NCI-H226 (cell line): ENCODE measurements at regions not wholly inside any gene's neighbourhood (a gene's known extent, or its start where the extent isn't known, plus 50 kb on each side); places are given as distances from the start of the nearest gene placed in this dataset.
"Not testable (repeated sequence)": the region's sequence is repeated elsewhere in the genome, so short reads cannot be mapped to it uniquely, and the experiment has no call there.

Source experiments
- DNase-seq: peaks from one replicate; pipeline ENCODE4 v3.0.0-alpha.2; 2015

DNA sequence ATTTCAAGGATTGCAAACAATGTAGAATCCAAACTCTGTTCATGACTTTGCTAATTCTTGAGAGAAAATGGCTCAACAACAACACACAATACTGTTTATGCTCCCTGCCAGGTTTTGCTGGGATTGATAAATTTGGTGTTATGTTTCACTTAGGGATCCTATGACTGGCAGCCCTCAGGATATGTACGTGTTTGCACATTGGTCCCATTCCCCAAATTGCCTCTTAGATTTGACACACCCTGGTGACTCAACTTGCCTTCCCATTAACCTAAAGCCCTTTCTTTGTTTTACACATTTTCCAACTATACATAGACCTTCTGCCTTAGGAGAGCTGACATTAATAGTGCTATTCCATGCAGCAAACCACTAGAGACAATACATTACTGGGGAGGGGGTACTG is 809.4 kb upstream of the AMELY start:
- DNase-seq, result no peak

DNA sequence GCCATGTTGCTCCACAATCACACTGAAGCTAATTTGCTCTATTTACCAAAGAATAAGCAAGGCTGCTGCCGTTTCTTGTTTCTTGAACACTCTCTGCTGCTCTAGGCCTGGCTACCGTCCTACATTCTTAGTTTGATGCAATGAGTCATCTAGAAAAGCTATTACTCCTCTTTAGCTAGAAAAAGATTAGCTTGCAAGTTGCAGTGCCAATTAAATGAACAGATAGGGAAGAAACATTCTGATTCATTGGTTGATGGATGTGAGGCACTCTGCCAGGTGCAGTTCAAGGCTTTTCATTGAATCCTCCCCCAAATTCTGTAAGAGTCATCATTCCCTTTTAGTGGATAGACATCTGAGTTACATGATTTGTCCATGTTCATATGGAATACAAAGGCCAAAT is 807.7 kb upstream of the AMELY start:
- DNase-seq, result peak; percentile 83

DNA sequence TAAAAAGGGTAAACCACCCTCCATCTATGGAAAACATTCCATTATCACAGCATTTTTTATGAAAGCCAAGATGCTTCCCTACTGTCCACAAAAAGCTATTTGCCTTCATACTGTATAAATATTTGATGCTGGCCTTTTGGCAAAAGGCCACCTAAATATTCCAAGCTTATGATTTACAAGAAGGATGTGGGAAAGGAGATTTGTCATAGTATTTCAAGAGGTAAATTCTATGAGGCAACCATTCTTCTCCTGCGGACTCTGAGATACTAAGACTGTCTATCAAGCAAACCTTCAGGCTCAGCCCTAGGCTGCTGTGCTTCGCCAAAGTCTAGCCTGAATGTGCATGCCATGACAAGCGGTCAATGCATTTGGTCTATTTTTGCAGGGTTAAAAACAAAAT is 807.1 kb upstream of the AMELY start:
- peak; percentile 78 for DNase-seq

DNA sequence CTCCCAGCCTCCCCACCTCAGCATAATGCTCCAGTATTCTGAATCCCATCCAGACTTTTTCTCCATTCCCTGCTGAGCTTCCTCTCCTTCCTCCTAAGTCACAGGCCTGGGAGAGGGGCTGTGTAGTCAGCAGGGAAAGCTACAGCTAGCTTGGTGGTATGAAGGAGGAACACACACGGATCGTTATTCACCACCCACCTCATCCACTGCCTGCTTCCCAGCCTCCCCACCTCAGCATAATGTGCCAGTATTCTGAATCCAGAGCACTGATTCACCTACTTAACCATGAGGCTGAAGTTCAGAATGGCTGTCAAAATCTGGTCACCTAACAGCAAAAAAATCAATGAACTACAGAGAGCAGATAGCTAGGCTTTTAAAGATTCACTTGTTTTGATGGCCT is 806.6 kb upstream of the AMELY start:
- peak; percentile 45 for DNase-seq

DNA sequence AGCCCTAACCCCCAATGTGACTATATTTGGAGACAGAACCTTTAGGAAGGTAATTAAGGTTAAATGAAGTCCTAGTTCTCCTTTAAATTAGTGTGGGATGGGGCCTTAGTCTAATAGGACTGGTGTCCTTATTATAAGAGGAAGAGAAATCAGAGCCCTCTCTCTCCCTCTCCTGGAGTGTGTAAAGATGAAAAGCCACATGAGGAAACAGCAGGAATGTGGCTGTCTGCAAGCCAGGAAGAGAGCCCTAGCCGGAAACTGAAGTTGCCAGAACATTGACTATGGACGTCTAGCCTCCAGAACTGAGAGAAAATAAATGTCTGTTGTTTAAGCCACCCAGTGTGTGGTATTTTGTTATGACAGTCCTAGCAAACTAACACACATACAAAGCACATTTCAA is 802.9 kb upstream of the AMELY start:
- no peak for DNase-seq

DNA sequence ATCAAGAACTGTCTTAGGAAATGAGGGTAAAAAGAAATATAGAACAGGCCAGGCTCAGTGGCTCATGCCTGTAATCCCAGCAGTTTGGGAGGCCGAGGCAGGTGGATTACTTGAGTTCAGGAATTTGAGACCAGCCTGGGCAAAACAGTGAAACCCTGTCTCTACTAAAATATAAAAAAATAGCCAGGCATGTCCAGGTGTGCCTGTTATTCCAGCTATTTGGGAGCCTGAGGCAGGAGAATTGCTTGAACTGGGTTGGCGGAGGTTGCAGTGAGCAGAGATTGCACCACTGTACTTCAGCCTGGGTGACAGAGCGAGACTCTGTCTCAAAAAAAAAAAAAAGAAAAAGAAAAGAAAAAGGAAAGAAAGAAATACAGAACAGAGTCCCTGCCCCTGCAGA is 802.2 kb upstream of the AMELY start:
- DNase-seq, result not testable (repeated sequence)

DNA sequence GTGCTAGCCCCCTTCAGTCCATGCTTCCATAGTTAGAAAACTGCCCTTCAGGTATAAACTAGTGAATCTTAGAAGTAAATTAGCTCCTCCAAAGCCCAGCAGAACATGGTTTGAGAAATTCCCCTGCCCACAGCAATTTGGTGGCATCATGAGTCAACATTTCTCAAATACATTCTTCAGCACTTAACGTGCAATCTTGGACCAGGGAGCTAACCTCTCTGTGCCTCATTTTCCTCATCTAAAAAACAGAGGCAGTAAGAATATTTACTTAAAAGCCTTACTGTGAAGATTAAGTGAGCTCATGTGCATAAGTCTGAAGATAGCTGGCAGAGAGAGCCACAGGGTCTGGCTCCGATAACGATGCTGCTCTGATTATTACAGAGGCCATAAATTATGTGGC is 800.7 kb upstream of the AMELY start:
- DNase-seq, result peak; percentile 32

DNA sequence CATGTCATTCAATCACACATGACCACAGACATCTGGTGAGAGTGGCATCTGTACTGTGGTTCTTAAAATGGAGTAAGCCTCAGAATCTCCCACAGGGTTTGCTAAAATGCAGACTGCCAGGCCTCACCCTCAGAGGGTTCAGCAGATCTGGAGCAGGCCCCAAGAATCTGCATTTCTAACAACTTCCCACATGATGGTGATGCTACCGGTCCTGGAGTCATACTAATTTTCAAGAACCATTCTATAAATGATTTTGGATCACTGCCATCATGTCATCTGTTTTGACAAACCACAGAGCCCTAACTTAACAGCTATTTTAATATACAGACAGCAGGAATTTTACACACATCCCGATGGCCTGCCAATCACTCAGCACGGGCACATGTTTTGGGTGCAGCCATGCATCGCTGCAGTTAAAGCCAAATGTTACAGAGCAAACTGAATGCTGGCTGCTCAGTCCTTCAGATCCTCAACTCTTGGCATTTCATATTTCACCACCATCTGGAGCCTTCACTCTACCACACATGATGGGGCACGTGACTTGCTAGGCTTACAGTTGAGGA is 792.1 kb upstream of the AMELY start:
- no peak for DNase-seq

DNA sequence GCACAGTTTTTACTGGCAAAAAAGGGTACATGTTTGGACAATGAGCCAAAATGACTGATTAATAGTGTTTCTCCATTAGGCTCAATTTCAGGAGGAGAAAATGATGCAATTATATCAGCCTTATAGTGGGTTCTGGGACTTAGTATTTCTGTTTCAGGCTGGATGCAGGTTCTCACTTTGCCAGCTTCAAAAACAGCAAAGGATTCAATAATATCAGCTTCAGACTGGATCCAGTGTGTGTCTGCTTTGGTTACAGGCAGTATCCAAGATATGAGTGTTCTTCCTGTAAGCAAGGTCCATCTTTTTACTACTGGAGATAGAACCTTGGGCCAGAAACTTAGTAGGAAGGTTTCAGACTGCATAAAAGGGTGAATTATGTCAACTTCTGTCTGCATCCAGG is 790.9 kb upstream of the AMELY start:
- no peak for DNase-seq

DNA sequence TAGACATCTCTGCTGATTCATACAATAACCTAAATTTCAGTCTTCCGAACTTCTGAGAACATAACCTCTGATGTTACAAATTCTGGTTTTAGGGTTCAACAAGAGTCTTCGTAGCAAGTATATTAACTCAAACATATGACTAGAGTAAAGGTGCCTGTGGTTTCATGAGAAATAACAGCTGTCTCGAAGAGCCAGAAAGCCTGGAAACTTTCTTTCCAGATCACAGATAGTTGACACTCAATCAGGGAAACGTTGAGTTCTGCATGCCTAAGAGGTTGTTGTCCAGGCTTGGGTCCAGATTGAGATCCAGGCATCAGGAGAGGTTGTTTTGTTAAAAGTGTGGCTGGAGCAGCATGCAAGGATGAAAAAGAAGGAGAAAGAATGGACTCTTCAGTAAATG is 790.1 kb upstream of the AMELY start:
- DNase-seq, result no peak

DNA sequence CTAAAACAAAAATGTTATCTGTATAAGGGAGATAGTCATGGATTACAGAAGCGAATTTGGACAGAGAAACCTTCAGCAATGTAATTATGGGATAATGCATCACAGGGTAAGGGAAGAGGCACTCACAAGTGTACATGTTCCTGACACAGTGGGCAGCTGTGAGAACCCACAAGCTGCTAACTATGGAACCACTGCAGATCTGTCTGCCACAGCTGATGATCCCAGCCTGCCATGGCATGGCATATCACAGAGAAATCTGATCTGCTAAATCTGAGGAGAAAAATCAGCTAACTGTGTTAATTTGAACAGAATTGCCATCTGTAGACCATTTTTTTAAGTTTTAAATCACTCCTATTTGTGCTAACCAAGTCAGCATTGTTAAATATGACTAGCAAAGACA is 786.0 kb upstream of the AMELY start:
- no peak for DNase-seq

DNA sequence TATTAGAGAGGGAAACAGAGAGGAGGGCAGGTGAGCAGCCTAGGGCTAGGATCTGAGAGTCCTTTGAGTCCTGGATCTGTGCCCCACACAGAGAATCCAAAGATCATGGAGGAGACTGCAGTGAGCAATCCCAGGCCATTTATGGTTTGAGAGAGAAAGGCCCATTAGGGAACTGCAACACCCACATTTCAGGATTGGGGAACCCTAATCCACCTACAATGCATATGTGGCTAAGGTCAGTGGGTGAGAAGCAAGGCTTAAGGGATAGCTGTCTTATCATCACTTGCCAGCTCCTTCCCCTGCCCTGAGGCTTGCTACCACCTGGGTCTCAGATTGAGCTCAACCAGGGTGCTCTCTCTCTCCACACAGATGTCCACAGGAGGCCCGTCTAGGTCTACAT is 781.1 kb upstream of the AMELY start:
- DNase-seq, result no peak

DNA sequence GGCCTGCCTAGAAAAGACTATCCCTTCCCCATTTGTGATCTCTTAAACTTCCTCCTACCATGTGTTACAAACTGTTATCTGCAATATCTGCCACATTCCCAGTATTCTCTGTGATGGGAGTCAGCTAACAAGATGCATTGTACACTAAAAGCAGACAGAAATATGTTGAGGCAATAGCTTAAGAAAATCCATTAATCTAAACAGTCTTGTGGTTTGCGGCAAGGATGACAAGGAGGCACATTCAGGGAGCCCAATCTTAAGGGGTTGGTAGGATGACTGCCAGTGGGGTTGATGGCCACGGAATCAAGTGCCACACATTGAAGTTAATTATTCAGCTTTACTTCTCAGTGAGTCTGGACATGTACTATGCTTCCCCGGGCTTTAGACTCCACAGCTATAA is 775.5 kb upstream of the AMELY start:
- no peak for DNase-seq

DNA sequence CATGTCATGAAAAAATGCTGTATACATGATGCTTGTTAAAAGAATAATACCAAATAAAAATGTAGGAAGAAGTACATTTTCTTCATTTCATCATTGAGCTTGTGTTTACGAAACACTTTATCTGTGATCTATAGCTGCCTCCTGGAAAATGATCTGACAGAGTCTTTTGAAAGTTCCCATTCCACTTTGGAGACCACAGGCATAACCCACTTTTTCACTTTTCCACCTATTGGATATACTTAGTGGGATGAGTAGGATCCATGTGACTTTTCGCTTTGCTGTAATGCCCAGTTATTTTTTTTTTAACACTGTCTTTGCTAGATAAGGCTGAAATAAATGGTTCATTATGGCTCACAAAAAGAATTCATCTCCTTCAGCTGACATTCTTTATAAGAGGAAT is 773.0 kb upstream of the AMELY start:
- DNase-seq, result no peak

DNA sequence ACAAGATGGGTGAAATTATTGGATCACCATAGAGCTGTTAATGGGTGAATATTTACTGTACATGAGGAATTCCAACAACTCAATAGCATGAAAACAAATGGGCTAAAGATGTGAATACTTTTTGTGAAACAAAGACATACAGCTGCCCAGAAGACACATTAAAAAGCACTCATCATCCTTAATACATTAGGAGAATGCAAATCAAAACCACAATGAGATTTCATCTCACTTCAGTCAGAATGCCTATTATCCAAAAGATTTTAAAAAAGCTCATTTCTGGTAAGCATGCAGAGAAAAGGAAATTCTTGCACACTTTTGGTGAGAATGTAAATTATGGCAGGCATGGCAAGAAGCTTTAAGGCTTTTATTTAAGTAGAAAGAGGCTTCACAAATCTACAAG is 770.8 kb upstream of the AMELY start:
- no peak for DNase-seq

DNA sequence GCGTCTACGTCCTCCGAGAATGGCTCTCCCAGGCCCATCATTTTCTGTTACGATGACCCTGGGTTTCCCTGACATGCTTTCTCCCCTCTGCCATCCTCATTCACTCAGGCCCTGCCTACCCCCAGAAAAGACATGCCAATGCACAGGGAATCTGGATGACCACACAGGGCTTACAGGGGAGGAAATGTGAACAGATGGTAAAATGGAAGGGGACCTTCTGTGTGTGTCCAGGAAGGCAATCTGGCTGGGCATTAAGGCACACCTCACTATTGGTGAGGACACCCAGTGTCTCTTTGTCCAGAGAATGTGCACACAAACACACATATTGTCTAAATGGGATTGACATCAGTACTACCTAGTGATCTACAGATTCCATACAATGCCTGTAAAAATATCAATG is 769.9 kb upstream of the AMELY start:
- no peak for DNase-seq

DNA sequence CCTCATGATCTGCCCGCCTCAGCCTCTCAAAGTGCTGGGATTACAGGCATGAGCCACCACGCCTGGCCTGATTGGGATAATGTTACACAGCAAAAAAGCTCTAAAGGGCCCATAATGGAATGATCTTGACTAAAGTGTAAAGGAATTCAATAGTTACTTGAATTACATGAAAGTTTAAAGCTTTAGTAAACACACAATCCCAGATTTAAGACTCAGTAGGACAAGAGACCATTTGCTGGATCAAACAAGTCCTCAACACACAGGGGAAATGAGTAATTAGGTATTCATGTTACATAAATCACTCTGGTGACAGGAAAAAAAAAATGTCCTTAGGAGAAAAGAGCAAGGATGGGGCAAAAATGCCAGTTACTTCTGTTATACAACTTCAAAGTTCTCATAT is 762.9 kb upstream of the AMELY start:
- DNase-seq, result no peak

DNA sequence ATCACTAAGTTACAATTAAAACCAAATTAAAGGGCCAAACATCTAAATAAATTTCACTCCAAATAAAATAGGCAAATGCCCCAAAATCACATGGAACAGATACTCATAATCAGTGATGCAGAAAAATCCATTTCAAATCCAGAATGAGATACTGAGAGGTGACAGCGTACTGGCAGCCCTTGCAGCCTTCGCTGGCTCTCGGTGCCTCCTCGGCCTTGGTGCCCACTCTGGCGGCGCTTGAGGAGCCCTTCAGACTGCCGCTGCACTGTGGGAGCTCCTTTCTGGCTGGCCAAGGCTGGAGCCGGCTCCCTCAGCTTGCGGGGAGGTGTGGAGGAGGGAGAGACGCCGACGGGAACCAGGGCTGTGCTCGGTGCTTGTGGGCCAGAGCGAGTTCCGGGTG is 761.2 kb upstream of the AMELY start:
- DNase-seq, result no peak

DNA sequence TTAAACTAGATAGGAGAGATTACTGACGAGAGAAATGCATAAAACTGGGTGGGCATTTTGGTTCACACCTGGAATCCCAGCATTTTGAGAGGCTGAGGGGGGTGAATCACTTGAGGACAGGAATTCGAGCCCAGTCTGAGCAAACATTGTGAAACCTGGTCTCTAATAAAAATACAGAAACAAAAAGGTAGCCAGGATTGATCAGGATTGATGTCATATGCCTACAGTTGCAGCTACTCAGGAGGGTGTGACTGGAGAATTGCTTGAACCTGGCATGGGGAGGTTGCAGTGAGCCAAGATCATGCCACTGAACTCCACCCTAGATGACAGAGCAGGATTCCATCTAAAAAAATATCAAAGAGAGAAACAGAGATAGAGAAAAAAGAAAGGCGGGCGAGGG is 751.7 kb upstream of the AMELY start:
- no peak for DNase-seq

DNA sequence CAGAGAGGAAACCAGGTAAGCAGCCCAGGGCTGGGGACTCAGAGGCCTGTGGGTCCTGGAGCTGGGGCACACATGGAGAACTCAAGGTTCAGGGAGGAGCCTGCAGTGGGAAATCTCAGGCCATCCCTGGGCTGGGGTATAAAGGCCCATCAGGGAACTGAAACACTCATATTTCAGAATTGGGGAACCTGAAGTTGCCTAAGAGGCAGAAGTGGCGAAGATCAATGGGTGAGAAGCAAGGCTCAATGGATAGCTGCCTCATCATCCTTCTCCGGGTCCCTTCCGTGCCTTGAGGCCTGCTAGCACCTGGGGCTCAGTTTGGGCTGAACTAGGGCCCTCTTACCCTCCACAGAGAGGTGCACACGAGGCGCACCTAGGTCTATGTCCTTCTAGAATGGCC is 747.5 kb upstream of the AMELY start:
- DNase-seq, result no peak

DNA sequence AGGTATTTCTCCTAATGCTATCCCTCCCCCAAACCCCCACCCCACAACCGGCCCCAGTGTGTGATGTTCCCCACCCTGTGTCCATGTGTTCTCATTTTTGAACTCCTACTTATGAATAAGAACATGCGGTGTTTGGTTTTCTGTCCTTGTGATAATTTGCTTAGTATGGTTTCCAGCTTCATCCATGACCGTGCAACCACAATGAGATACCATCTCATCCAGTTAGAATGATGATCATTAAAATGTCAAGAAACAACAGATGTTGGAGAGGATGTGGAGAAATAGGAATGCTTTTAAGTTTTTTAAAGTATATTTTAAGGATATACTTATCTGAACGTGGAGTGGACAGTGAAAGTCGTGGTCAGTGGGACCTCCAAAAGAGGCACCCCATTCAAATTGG is 745.0 kb upstream of the AMELY start:
- DNase-seq, result no peak

DNA sequence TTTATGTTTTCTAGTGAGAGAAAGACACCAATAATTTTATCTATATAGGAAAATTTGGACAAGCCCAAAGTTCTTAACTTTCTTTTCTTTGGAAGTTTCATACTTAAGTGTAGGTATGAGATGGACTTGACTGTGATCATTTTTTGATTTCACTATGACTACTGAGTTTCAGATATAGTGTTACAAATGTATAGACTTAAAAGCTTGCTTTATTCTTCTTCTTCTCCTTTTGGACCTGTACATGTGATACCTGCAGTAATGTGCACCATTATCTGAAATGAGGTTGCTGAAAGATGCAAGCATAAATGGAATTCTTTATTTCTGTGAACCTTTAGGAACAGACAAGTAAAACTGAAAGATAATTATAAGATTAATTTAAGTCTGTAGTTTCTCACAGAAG is 743.4 kb upstream of the AMELY start:
- DNase-seq, result no peak

DNA sequence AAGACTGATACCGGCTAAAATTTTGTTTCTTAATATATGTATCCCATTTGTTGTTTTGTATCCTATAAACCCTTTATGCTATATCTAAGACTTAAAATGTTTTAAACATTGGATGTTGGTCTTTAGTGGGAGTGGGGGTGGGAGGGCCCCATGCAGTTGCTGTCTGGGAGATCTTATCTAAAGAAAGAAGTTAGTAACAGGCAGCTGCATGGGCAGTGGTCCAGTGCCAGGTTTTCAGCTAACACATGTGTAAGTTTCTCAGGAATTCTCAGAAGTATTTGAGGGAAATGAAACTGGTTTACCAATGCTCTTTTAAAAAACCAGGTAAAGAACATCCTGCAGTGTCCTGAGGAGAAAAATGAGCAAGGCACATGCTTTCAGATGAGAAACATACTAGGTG is 738.3 kb upstream of the AMELY start:
- not testable (repeated sequence) for DNase-seq
